Transverse colon (tissue), 4 donors: ENCODE measurements at regions not wholly inside any gene's neighbourhood (a gene's known extent, or its start where the extent isn't known, plus 50 kb on each side); places are given as distances from the start of the nearest gene placed in this dataset.

Source experiments
- CTCF ChIP-seq, 5 experiments: fragments of 200-600 bp in 3 of 5; fragments of 450-650 bp in 2 of 5; sonication (generic) in 3 of 5; IDR thresholded peaks; 1 replicate in 2 of 5; 2 replicates in 3 of 5; pipeline ENCODE4 v1.5.1; 2016 to 2017; ENCODE audit warnings: antibody characterized with exemption in 5 of 5, inconsistent platforms in 3 of 5, mild to moderate bottlenecking in 2 of 5, moderate library complexity in 1 of 5
- EP300 ChIP-seq: sonication (generic); formaldehyde crosslinking; IDR thresholded peaks from one replicate; pipeline ENCODE4 v1.6.1; 2017; ENCODE audit warnings: antibody characterized with exemption, low read depth
- POLR2AphosphoS5 ChIP-seq, 3 donors: sonication (generic); formaldehyde crosslinking; IDR thresholded peaks; one replicate each; pipeline ENCODE4 v1.6.1; 2016; ENCODE audit warnings: antibody characterized with exemption in 3 of 3

GRCh38 chr2:74747411-74748080, 86.4 kb upstream of the HK2 start:
- TF ChIP-seq CTCF (IDR thresholded peaks at IDR 0.05) (no peak), EP300 (no peak), POLR2AphosphoS5 (IDR thresholded peaks at IDR 0.05) (no peak)
